GM21786 (cell line): ENCODE measurements at regions not wholly inside any gene's neighbourhood (a gene's known extent, or its start where the extent isn't known, plus 50 kb on each side); places are given as distances from the start of the nearest gene placed in this dataset.

Experiments
- ATAC-seq: cut with Tn5 transposase; IDR thresholded peaks from one replicate; pipeline ENCODE4 v1.9.1; 2021; ENCODE audit not compliant: unreplicated experiment

DNA sequence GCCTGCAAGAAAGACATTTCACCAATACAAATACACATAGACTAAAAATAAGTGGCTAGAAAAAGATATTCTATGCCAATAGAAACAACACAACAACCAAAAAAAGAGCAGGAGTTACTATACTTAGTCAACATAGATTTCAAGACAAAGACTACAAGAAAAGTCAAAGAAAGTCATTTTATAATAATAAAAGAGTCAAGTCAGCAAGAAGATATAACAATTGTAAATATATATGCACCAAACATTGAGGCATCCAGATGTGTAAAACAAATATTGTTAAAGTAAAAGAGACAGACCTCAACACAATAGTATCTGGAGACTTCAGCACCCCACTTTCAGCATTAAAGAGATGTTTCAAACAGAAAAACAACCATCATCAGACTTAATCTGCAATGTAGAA, 104.6 kb downstream of the AMY1C start:
- ATAC-seq, result no peak

DNA sequence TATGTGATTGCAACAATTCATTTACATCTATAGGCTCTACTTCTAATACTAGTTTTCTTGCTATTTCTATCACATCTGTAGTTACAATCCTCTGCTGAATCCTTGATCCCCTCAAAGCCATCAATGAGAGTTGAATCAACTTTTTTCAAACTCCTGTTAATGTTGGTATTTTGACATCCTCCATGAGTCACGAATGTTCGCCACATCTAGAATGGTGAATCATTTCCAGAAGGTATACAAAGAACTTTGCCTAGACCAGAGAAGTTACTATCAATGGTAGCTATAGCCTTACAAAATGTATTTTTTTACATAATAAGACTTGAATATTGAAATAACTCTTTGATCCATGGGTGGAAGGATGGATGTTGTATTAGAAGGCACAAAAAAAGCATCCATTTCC, 110.0 kb downstream of the AMY1C start:
- ATAC-seq, result no peak

DNA sequence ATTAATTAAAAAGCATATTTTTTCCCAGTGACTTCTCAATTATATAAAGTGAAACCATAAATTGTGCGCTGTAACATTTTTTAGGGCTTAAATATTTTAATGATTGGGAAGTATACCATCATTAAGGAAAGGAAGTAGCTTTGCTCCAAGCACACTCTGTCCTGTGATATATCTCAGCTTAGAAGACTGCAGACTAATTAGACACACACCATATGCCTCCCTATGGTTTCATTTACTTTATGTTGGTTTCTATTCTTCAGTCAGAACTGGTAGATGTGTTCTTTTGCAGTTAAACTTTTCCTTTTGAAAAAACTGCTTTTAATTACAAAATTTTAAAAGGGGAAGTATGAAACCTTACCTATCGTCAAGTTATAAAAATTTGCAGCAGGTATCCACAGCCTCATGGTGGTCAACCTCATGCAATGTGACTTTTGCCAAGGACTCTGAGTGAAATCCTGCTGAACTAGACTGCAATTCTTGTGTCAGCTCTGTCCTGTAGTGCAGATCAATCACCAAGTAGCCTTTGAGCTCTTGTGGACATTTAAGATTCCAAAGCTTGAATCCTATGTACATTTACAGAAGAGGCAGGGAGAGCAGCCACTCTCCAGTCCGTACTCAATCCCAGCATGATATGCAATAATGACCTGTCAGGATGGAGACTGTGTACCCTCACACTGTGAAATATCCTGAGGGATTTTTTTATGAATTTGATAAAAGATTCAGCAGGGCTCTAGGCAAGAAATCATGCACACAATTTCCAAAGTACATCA, 149.1 kb downstream of the AMY1C start:
- ATAC-seq, result no peak

DNA sequence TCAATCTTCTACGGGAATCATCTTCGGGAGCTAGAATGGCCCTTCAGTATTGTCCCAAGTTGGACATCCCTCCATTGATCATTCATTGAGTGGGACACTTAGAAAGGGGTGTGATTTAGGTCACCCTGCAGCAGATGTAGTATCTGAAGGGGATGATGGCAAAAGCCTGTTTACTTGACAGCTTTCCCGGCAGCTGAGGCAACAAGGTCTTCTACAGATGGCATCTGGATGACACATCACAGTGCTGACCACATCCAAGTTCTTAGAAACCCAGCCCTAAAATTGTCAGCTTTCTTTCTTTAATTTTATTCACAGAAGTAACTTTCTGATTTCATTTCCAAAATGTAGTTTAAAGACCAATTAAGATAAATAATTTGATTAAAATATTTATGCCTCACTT, 150.3 kb downstream of the AMY1C start:
- ATAC-seq, result no peak

DNA sequence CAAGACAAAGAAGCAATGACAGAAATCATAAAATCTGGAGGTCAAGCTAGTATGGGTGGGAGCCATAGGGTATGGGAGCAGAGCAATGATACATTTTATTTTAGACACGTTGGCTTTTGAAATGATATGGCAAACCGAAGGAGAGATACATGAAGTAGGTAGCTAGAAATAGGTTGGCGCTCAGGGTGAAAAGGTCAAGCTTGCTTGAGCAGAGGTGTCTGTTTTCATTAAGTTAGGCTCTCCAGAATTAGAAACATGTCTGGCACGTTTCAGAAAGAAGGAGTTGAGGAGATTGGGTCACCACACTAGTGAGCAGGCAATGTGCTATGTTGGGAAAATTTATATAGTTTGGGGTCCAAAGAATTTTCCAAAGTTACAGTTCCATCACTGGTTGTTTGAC, 151.4 kb downstream of the AMY1C start:
- ATAC-seq, result no peak

DNA sequence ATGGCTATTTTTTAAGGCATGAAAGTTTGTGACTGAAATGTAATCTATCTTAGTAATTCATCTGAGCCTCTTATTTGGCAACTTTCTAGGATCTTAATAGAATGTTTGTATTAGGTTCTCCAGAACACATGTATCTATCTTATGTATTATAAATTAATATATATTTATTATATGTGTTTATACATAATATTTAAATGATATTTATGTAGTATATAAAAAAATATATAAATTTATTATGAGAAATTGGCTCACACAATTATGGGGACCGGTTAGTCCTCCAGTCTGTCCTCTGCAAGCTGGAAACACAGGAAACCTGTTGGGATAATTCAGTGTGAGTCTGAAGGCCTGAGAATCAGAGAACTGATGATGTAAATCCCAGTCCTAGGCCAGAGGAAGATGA, 155.7 kb downstream of the AMY1C start:
- ATAC-seq, result no peak

DNA sequence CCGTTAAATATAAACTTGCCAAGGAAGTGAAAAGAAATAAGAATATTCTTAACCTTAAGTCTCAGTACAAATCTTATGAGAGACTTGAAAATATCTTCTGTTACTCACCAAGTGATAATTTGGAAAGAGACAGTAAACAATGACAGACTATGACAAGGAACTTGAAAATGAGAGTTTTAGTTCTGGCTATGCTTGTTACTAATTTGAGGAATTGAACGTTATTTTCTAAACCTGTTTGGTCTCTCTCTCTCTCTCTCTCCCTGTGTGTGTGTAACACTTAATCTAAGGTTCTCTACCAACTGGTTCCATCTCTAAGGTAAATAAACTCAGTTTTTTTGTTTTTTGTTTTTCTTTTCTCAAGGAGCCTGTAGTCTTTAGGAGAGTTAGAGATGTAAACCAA, 161.8 kb downstream of the AMY1C start:
- no peak for ATAC-seq

DNA sequence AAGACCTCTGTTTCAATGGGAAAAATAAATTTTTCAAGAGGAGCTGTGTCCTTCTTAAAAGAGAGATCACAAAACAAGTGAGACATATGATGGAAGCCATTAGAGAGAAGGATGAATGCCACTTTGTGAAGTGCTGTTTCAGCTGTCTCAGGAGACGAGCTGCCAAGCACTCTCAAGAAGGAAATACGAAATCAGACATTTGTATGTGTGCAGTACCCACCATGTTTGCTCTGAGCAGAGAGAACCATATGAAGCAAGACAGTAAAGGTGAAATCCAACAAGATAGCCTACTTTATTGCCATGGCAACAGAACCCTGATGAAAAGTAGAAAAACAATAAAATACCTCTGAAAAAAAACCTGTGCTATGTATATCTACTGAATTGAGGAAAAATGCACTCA, 168.1 kb downstream of the AMY1C start:
- no peak for ATAC-seq

DNA sequence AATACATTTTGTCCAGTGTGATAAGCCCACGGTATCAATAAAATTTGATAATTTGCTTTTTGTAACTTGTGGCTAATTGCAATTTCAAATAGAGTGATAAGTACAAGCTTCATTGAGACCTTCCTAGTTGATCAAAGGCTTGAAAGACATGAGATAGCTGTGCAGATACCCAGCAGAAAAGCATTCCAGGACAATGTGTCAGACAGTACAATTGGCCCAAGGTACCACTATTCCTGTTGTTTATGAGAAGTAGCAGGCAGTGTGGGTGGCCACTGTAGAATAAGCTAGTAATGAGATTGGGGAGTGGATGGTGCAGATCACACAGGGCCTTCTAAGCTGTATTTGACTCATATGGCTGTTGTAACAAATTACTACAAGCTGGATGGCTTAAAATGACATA, 182.2 kb downstream of the AMY1C start:
- no peak for ATAC-seq

DNA sequence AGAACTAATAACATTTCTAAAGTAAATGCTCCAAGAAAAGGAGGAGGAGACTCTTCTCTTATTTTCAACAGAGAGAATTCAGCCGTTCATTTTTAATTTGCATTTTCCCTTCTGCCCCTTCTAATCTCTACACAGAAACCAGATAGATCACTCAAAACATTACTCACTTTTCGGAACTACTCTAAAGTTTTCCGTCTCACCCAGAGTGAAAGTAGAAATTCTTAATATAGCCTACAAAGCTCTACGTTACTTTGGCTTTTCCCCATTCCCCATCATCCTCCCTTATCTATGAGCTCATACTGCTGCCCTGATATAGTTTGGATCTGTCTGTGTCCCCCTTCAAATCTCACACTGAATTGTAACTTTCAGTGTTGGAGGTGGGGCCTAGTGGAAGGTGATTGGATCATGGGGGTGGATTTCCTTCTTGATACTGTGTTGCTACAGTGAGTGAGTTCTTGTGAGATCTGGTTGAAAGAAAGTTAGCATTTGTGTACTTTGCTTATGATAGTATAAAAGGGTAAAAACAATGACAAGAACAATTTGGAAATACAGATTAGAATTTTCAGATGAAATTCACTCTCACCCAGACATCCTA, 188.2 kb downstream of the AMY1C start:
- ATAC-seq, result peak; percentile 84

DNA sequence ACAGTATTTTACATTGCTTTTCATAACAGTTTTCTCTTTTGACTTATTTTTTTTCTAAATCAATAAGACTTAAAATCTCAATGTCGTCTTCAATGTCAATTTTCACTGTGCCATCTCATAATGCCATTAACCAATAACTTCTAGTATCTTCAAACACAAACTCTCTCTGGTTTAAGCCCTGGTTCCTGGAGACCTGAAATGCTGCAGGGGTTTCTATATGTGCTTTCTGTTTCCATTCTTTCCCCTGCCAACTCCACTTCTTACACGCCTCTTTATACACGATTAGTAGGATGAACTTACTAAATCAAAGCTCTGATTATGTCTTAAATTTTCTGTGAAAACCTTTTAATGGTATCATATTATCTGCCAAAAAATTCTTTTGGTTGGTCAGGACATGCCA, 191.4 kb downstream of the AMY1C start:
- ATAC-seq, result no peak

DNA sequence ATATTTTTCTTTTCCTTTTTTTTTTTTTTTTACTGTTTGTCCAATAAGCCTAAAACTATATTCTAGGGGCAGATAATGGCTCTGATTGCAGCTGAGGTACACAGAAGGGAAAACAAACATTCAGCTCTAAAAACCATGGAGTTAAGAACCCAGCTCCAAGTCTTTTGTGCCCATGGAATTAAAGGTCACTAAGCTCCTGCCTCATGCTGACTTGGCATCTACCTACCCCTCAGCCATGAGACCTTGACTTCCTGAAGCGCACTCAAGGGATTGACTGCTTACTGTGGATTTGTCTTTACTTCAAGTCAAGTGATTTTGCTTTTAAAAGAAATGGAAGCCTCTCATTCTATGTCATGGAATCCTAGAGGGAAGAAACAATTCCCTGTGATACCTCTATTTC, 192.3 kb downstream of the AMY1C start:
- no peak for ATAC-seq

DNA sequence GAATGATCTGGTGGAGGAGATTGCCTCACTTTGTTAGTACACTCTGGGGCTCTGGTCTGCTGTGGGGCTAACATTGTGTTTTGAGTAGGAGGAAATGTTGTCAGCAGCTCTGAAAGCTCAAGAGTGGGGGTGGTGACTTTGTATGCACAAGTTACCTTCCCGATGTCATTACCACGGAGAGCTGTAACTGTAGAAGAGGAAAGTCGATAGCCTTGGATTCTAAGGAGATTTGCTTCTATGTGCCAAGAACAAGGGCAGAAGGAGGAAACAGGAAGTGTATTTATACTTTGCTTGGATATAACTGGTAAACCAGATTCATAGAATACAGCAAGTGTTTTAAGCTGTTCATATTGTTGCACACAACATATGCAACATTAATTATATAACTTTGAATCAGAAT, 196.1 kb downstream of the AMY1C start:
- no peak for ATAC-seq

DNA sequence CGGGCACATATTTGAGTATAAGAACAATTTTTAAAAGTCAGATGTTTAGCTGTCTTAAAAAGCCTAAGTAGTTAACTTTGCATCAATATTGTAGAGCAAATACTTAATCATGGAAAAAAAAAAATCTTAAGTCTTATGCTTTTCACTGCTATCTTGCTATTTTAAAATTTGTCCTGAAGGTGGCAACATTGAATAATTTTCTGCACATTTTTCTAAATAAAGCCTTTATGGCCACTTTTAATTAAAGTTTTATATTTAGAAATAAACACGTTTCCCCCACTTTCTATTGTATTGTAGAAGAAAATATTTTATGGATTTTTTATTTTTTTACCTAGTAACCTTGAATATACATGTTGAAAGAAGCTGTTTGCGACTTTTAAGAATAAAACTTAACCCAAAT, 198.8 kb downstream of the AMY1C start:
- ATAC-seq, result no peak

DNA sequence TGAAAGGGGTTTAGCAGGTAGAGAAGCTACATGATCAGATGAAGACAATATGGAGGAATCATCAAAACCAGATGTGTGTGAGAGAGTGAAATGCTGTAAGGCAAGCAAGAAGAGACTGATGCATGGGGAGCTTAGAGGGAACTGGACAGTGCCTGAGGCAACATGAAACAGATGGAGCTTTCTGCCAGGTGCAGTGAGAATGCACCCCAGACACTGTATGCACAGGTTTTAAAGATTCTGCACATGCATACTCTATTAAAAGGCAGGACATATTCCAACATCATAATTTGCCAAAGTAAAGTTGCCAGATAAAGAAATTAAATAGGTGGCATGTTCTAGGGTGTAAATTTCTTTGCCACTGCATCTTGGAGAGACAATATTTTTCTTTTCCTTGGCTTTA, 200.1 kb downstream of the AMY1C start:
- no peak for ATAC-seq

DNA sequence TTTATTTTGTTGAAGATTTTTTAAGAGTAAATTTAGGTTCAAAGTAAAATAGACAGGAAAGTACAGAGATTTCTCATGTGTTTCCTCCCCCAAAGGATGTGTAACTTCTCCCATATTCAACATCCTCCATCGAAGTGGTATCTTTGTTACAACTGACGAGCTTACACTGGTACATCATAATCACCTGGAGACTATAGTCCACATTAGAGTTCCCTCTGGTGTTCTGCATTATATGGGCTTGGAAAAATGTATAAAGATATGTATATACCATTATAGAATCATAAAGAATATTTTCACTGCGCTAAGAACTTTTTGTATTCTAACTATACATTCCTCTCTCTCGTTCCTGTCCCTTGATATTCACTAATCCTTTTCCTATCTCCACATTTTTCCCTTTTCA, 203.7 kb downstream of the AMY1C start:
- ATAC-seq, result no peak

DNA sequence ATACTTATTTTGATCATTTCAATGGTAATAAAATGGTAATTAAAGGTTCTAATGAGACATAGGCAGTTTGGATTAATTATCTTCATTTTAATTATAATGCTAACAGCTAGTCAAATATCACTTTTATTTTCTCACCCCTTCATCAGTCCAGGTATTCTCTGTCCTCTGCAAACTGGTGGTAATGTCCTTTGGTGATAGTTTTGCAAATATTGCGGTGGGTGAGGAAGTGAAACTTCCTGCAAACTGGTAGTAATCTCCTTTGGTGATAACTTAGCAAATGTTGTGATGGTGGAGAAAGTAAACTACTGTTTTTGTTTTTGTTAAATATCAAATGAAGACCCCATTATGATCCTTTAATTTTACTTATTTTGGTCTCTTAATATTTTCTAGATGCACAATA, 209.0 kb downstream of the AMY1C start:
- peak; percentile 90 for ATAC-seq

DNA sequence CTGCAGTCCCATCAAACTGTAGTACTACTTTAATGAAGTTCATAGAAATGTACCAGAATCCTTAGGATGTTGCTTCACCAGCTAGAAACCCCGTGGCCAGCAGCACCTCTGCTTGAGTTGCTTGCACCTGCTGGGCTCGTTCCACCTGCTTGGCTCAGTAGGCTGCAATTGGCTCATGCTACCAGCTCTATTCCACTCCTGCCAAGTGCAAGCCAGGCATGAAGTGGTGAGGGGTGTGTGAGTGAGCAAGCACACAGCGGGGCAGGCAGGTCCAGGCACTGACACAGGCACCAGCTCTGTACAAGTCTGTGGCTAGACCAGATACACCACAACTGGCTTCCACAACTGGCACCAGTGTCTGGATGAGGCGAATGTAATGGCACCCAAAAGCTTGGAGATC, 209.9 kb downstream of the AMY1C start:
- ATAC-seq, result no peak

DNA sequence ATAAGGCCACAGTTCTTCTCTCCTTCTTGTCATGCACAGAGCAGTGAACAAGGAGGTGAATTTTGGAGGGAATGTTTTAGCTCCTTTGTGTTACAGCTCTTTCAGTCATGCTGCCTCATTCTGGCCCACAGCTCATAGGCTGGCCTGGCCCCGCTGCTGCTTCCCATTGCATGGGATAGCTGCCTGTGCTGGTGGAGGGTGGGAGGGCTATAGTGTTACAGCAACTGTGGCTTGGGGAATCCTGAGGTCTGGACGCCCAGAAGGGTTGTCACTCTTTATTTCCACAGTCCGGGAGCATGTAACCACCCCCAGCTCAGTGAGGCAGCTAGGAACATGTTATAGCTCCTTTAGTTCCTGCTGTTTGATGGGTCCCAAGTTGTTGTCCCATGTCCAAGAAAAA, 210.3 kb downstream of the AMY1C start:
- ATAC-seq, result no peak

DNA sequence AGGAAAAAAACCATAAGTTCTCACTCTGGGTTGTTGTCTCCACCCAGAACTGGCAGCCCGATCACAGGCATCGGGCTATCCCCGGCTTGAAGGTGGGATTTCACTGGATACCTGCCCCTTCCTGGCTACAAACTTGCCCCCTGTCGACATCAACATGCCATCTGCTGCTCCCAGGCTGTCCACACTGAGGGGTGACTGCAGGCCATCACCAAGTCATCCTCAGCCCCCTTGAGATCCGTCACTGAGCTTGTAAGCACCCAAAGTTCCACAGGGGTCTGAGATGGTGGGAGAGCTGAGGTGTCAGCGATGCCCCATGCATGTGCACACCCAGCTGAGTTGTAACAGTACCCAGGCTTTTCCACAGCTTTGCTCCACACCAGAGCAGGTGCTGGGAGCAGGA, 211.0 kb downstream of the AMY1C start:
- ATAC-seq, result no peak

DNA sequence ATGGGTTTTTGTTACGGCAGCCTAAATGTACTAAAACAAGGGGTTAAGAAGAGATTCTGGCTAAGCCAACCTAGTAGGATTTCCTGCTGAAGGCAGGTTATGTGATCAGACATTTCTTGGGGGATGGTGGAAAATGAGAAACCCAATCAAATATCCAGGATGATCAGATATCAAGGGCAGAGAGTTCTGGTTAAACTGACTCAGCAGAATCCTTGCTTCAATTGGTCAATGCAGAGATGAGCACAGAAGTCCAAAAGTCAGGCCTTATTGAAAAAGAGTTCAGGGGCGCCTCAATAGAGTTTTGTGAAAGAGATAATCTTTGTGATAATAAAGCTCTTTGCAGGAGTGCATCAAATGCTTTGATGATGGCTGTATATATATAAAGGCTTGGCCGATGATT, 237.1 kb downstream of the AMY1C start:
- no peak for ATAC-seq

DNA sequence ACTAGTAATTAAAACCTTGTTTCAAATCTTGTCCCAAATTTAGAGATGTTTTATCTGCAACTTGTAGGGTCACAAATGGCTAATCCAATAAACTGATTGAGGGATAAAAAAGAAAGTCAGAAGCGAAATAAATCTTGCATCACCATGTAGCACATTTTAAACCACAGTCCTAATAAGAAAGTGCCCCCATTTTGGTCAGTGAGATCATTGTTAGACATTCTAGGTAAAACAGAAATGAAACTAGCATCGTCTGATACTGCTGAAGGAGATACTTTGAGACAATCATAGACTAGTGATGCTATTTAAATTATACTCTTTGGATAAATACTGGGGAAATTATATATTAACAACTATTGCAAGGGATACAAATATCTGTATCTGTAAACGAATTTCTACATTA, 247.9 kb downstream of the AMY1C start:
- ATAC-seq, result no peak
